ENCODE measurements at regions not wholly inside any gene's neighbourhood (a gene's known extent, or its start where the extent isn't known, plus 50 kb on each side); places are given as distances from the start of the nearest gene placed in this dataset.

DNA sequence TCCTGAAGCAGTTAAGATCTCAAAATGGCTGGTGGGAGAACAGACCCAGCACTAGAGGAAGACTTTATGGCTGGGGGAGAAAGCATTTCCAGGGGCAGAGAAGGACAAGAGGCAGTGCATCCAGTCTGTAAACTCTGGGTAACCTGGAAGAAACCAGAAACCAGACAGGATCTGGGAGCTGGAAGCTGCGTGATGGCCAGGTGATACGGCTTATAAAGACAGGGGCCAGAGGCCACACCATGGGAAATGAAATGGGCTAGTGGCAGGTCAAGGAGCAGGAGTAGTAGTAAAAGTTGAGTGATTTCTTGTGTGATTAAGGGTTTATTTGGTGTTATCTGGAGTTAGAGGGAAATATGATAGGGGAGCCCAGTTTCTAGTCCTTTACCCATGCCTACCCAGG, 144.7 kb upstream of the ARRDC4 start:
- no peak for DNase-seq (ENCODE audit: low read depth)

- no peak for DNase-seq (ENCODE audit: low read depth)
These were observed 143.1 kb upstream of the ARRDC4 start for GRCh38 chr15:97817276-97817890.

GRCh38 chr15:97836003-97836402, 124.5 kb upstream of the ARRDC4 start:
- DNase-seq (ENCODE audit: low read depth): no peak

DNA sequence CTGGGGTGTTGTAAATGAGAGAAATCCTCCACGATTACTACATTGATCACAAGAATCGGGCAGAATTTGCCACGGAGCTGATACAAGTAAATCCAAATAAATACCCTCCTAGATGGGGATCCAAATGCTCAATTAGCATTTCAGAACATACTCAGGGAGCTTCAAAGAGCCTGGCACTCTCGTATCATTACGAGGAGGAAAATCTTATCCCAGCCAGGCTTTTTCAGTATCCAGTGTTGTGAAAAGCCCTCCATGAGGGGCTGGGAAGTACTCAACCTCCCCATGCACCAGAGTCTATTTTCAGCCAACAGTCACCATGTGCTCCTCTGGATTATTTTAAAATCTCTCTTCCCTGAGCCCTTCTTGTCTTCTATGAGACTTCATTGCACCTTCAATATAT, 122.6 kb upstream of the ARRDC4 start:
- DNase-seq (ENCODE audit: low read depth): no peak

GRCh38 chr15:97838606-97839210, 121.8 kb upstream of the ARRDC4 start:
- DNase-seq (ENCODE audit: low read depth): no peak

DNA sequence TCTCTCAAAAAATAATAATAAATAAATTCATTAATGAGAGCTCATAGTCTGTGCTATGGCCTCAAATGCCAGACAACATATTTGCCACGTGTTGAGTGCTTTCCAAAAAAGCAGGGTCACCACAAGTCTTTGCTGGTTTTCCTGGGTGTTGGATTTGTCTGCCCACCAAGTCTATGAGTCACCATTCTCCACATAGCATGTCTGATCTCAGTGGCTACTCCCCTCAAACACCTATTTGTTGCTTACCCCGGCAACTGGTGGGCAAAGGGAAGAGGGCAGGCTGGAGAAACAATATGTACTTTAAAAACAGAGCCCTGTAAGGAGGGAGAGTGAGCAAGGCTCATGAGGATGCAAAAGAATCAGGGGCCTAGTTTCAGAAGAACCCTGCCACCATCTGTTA, 120.0 kb upstream of the ARRDC4 start:
- DNase-seq (ENCODE audit: low read depth): no peak

DNA sequence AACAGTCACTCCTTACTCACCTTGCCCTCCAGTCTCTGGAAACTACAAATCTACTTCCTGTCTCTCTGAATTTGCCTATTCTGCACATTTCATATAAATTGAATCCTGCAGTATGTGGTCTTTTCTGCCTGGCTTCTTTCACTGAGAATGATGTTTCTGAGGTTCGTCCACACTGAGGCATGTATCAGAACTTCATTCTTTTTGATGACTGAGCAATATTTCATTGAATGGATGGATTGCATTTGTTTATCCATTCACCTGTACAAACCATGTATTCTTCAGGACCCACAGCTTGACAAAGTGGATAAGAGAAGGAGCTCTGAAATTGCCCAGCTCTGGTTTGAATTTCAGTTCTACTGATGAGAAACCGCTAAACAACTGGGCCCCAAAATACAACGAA, 118.9 kb upstream of the ARRDC4 start:
- DNase-seq (ENCODE audit: low read depth): no peak

DNA sequence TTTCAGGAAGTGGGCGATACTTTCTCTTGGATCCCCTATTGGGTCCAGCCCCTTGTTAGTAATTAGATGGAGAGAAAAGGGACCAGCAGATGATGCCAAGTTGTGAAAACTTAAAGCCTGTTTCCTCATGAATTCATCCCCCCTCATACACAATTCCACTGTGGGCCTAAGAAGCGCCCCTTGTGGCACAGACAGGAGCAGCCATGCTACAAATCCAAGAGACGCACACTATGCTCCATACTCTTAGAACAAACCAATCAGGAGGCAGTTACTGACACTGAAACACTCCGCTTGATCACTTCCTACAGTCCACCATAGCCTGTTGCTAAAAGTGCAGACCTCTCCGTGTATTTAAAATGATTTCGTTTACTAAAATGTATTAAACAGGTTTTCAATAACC, 111.3 kb upstream of the ARRDC4 start:
- no peak for DNase-seq (ENCODE audit: low read depth)

GRCh38 chr15:97858296-97858695, 102.2 kb upstream of the ARRDC4 start:
- no peak for DNase-seq (ENCODE audit: low read depth)

DNA sequence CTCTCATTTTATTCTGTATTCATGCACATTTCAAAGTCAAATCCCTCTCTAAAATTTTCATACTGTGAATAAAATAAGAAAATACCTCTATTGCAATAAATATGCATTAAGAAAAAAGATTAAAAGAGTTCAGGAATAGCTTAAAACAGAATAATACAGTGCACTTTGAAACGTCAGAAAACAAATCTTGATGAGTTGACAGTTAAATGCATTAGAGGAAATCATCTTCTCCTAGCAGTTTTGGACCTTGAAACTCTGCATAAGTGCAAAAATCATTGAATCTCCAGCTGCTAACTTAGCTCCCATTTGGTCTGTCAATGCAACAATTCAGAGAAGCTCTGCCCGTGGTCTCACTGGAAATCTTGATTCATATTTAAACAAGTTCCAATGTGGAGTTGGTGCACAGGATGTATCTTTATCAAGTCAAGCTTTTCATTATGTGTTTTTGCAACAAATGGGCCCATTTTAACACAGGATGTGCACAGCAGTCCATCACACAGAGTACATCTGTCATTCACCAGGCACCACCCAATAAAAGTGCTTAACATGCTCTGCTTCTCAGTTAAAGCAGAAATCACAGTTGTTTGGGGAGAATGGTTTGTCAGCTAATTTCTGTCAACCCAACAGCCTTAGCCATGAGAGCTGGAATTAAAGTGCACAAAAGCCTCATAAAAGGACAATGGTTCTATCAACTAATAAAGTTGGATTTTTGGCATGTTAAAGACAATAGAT, 98.8 kb upstream of the ARRDC4 start:
- DNase-seq (ENCODE audit: low read depth): no peak

DNA sequence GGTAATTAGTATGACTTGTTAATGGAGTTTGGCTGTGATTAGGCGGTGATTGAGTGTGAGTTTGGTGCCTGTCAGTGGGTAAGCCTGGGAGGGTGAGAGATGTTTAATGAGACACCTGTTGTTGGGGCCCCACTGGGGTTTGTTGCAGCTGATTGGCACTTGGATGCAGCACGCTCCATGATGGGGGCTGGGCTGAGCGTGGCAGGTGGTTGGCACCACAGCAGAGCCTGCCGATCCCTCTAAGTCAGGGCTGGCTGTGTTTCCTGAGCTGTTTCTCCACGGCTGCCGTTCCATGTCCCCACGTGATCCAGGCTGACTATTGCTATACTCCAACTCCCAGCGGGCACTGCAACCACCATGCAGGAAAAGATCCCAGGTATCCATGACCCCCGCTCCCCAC, 93.5 kb upstream of the ARRDC4 start:
- DNase-seq (ENCODE audit: low read depth): no peak

- DNase-seq (ENCODE audit: low read depth): no peak
These were observed 92.6 kb upstream of the ARRDC4 start for GRCh38 chr15:97867870-97868269.

DNA sequence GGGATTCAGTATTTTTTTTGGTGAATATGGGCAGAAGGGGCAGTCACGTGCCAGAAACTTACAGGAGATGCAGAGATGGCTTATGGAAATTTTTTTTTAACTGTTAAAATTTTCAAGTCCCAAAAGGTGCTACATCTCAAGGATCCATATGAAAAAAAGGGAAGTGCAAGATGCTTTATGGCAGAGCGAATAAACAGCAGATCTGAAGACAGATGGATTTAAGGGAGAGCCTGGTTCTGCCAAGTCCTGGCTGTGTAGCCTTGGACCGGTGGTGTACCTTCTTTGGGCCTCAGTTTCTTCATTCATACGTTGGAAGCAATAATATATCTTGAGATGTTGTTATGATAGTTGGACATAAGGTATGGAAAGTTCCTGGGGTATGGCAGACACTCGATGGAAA, 91.5 kb upstream of the ARRDC4 start:
- no peak for DNase-seq (ENCODE audit: low read depth)

- DNase-seq (ENCODE audit: low read depth): no peak
These were observed 89.7 kb upstream of the ARRDC4 start for GRCh38 chr15:97870771-97871170.

GRCh38 chr15:97874139-97874538, 86.4 kb upstream of the ARRDC4 start:
- DNase-seq (ENCODE audit: low read depth): no peak

DNA sequence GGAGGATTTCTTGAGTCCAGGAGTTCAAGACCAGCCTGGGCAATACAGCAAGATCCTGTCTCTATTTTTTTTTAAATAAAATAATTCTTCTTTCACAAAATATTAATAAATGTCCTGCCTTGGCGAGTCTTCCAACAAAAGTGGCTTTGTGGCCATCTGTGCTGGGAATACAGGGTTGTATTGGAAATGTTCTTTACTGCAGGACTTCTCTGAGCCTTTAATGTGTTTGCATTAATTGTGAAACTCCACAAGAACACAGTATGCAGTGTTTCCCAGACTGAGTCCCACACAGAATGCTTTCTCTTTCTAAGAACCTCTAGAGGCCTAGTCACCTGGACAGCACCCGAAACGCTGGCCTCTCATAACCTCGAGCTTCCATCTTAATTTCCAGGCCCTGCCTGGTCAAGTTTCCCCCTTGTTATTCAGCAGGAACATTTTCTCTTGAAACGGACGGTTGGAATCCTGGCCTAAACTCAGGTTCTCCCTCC, 85.4 kb upstream of the ARRDC4 start:
- DNase-seq (ENCODE audit: low read depth): no peak

DNA sequence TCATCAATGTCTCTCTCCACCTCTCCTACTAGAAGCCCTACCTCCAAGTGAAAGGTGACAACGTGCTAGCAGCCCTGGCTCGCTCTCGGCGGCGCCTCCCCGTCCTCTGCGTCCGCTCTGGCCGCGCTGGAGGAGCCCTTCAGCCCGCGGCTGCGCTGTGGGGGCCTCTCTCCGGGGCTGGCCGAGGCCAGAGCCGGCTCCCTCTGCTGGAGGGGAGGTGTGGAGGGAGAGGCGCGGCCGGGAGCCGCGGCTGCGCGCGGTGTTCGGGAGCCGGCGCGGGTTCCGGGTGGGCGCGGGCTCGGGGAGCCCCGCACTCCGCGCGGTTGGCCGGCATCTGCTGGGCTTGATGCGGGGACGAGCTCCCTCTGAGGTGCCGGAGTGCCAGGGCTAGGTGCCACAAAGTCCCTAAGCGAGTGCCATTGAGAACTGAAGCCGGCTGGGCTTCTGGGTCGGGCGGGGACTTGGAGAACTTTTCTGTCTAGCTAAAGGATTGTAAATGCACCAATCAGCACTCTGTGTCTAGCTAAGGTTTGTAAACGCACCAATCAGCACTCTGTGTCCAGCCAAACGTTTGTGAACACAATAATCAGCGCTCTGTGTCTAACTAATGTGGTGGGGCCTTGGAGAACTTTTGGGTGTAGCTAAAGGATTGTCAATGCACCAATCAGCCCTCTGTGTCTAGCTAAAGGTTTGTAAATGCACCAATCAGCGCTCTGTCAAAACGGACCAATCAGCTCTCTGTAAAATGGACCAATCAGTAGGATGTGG, 84.8 kb upstream of the ARRDC4 start:
- DNase-seq (ENCODE audit: low read depth): no peak

- no peak for DNase-seq (ENCODE audit: low read depth)
These were observed 84.2 kb upstream of the ARRDC4 start for GRCh38 chr15:97876281-97876675.

GRCh38 chr15:97881346-97881965, 79.0 kb upstream of the ARRDC4 start:
- DNase-seq (ENCODE audit: low read depth): no peak

- DNase-seq (ENCODE audit: low read depth): no peak
These were observed 75.9 kb upstream of the ARRDC4 start for GRCh38 chr15:97884513-97885131.

DNA sequence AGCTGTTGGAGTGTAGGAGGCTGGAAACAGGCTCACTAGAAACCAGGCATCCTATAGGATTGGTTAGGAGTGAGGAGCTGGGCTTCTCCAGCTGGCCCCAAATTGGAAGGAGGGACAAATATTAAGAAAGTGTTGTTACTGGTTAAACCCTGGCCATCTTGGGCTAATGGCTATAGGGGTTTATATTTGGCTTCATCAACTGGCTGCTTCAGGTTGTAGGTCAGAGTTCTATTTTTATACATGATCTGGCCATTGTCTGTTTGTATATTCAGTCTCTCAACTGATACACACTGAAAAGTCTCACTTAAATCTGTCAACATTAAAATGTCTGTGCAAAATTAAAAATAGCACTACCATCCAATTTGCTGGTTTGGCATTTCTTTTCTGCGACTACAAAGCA, 70.2 kb upstream of the ARRDC4 start:
- no peak for DNase-seq (ENCODE audit: low read depth)
